ENCODE measurements at regions not wholly inside any gene's neighbourhood (a gene's known extent, or its start where the extent isn't known, plus 50 kb on each side); places are given as distances from the start of the nearest gene placed in this dataset.

GRCh38 chr20:41989039-41989679 is 371.0 kb upstream of the CHD6 start:
- Histone ChIP-seq H3K36me3 (ENCODE audit: control insufficient read depth, insufficient read depth, low read length) (no peaks in the 10 kb centered on the region), H3K4me3 (replicated peaks; ENCODE audit: low read depth, low read length) (no peak overlapping the region), H3K27me3 (replicated peaks; ENCODE audit: control insufficient read depth, insufficient read depth, low read length) (no peaks in the 10 kb centered on the region; the same call in 1 of the 2 replicates)
- DNase-seq (ENCODE audit: extremely low read depth, insufficient read length), result no peak
- TF ChIP-seq, protein P1, sequence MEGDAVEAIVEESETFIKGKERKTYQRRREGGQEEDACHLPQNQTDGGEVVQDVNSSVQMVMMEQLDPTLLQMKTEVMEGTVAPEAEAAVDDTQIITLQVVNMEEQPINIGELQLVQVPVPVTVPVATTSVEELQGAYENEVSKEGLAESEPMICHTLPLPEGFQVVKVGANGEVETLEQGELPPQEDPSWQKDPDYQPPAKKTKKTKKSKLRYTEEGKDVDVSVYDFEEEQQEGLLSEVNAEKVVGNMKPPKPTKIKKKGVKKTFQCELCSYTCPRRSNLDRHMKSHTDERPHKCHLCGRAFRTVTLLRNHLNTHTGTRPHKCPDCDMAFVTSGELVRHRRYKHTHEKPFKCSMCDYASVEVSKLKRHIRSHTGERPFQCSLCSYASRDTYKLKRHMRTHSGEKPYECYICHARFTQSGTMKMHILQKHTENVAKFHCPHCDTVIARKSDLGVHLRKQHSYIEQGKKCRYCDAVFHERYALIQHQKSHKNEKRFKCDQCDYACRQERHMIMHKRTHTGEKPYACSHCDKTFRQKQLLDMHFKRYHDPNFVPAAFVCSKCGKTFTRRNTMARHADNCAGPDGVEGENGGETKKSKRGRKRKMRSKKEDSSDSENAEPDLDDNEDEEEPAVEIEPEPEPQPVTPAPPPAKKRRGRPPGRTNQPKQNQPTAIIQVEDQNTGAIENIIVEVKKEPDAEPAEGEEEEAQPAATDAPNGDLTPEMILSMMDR (IDR thresholded peaks at IDR 0.05; ENCODE audit: insufficient read depth, low read length, poor library complexity, severe bottlenecking), result no peak

DNA sequence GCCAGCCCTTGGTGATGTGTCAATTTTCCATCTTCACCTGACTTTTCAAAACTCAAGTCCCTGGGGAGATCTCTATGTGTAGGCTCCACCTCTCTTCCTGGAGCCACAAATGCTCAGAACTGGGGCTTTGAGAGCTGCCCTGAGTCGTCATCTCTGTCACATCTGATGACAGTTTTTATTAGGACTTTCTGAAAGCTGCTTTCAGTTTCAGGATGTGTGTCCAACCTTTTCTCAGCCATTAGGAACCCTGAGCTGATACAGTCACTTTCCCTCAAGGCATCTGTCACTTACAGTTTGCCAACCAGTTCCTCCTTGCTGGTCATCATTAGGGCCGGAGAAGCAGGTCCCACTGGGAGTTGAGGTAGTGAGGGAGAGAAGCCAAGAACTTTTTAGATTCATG is 365.9 kb upstream of the CHD6 start:
- Histone ChIP-seq H3K36me3 (ENCODE audit: control insufficient read depth, insufficient read depth, low read length) (no peaks in the 10 kb centered on the region), H3K27me3 (replicated peaks; ENCODE audit: control insufficient read depth, insufficient read depth, low read length) (no peaks in the 10 kb centered on the region), H3K4me3 (replicated peaks; ENCODE audit: low read depth, low read length) (no peak overlapping the region)
- TF ChIP-seq, protein P1 (IDR thresholded peaks at IDR 0.05; ENCODE audit: insufficient read depth, low read length, poor library complexity, severe bottlenecking), result no peak
- DNase-seq (ENCODE audit: extremely low read depth, insufficient read length), result no peak

DNA sequence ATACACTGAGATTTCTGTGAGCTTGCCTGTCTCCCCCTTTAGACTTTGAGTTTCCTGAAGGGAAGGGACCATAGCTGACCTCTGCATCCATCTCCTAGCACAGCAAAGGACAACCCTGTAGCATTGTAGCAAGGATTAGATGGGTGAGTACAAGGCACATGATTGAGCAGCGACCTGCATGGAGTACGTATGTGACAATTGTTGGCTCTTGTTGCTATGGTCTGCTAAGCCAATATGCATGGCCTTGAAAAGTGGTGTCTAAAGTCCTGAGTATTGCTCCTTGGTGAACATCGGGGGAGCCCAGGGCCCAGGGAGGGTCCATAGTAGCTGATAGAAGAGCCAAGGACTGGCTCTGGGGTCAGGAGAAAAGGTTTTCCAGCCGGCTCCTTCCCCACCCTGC is 365.0 kb upstream of the CHD6 start:
- no peaks in the 10 kb centered on the region for H3K27me3 ChIP-seq (replicated peaks; ENCODE audit: control insufficient read depth, insufficient read depth, low read length)
- TF ChIP-seq, protein P1 (IDR thresholded peaks at IDR 0.05; ENCODE audit: insufficient read depth, low read length, poor library complexity, severe bottlenecking), result no peak
- no peaks in the 10 kb centered on the region for H3K36me3 ChIP-seq (ENCODE audit: control insufficient read depth, insufficient read depth, low read length)
- no peak for DNase-seq (ENCODE audit: extremely low read depth, insufficient read length)
- H3K4me3 ChIP-seq (replicated peaks; ENCODE audit: low read depth, low read length), result no peak overlapping the region

DNA sequence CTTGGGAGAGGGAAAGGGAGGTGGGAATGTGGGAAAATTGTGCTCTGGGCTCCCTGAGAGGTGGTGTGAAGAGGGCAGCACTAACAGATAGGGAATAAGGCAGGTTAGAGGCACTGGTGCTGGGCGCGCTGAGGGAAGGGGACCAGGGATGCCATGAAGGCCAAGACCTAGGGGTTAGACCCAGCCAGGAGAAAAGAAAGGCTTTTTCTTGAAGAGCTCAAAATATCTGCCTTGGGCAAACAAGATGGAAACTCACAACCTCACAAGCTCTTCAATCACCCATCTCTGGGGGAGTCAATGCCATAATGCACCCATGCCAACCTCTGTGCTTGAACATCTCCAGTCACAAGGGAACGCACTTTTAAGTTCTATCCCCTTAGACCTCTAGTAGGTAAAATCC is 363.6 kb upstream of the CHD6 start:
- Histone ChIP-seq H3K27me3 (replicated peaks; ENCODE audit: control insufficient read depth, insufficient read depth, low read length) (no peaks in the 10 kb centered on the region; the same call in 1 of the 2 replicates), H3K4me3 (replicated peaks; ENCODE audit: low read depth, low read length) (no peak overlapping the region), H3K36me3 (ENCODE audit: control insufficient read depth, insufficient read depth, low read length) (no peaks in the 10 kb centered on the region)
- DNase-seq (ENCODE audit: extremely low read depth, insufficient read length), result no peak
- TF ChIP-seq, protein P1 (IDR thresholded peaks at IDR 0.05; ENCODE audit: insufficient read depth, low read length, poor library complexity, severe bottlenecking), result no peak

DNA sequence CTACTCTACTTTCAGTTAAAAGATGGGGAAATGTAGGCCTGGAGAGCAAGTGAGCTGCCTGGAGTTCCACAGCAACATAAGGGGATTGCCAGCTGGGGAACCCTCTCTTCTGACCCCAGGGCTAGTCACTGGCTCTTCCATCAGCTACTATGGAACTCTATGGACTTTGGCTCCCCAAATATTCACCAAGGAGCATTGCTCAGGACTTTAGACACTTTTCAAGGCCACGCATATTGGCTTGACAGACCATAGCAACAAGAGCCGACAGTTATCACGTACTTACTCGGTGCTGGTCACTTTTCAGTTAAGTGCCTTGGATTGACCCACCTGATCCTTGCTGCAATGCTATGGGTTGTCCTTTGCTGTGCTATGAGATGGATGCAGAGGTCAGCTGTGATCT is 360.7 kb upstream of the CHD6 start:
- TF ChIP-seq, protein P1 (IDR thresholded peaks at IDR 0.05; ENCODE audit: insufficient read depth, low read length, poor library complexity, severe bottlenecking), result no peak
- no peak for DNase-seq (ENCODE audit: extremely low read depth, insufficient read length)
- Histone ChIP-seq H3K27me3 (replicated peaks; ENCODE audit: control insufficient read depth, insufficient read depth, low read length) (no peaks in the 10 kb centered on the region; the same call in 1 of the 2 replicates), H3K4me3 (replicated peaks; ENCODE audit: low read depth, low read length) (no peak overlapping the region), H3K36me3 (ENCODE audit: control insufficient read depth, insufficient read depth, low read length) (no peaks in the 10 kb centered on the region)
